ENCODE measurements at regions not wholly inside any gene's neighbourhood (a gene's known extent, or its start where the extent isn't known, plus 50 kb on each side); places are given as distances from the start of the nearest gene placed in this dataset.

DNA sequence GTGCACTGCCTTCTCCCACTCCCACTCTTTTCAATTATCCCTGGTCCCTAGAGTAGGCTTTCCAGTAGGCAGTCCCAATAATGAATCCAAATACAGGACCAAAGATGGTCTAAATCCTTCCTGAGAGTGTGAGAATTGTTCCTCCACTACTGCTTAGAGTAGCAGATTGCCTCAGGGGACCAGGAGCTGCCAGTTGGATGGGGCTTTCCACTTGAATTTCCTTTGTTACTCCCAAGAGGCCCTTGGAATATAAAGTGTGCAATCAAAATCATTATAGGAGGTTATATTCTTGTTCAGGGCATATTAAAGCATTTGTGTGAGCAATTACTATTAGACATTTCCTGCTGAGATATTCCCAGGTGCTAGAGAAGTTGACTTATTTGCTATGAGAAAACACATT, 156.6 kb upstream of the TLL1 start:
- in situ Hi-C loops (cut with MboI; ENCODE audit: low sequenced_read_pairs), result no loop called here

DNA sequence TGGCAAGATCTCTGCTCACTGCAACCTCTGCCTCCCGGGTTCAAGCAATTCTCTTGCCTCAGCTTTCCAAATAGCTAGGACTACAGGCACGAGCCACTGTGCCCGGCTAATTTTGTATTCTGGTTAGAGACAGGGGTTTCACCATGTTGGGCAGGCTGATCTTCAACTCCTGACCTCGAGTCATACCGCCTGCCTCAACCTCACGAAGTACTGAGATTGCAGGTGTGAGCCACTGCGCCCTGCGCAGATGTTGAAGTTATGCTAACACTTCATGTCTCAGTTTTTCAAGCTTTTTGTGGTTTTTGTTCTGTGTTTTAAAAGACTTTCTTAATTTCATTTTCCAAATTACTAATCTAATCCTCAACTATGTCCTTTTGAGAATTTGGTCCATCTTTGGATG, 154.4 kb upstream of the TLL1 start:
- in situ Hi-C loops (cut with MboI; ENCODE audit: low sequenced_read_pairs), result no loop called here

DNA sequence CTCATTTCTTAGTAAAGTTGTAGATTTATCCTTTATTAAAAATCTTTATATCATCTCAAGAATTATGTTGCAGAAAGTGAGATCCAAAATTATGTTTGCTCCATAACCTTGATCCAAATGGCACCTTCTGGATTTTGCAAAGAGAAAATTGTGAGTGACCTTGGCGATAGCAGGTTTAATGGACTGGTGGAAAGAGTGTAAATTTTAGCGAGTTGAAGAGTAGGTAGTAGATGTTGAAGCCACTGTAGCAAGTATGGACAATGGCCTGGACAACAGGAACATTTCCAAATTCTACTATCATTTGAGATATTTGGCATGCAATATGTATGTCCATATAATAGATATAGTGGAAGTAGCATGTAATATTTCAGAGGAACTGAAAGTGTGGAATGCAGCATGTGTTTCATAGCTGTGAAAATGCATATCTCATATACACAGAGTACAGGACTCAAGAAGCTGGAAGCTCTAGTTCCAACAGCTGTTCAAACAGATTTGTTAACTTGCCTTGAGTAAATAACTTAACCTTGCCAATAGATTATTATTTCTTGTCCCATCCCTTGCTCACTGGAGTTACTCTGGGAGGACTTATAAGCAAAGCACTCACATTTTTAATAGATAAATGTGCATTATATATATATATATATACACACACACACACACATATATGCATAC, 152.5 kb upstream of the TLL1 start:
- in situ Hi-C loops (cut with MboI; ENCODE audit: low sequenced_read_pairs), result no loop called here

DNA sequence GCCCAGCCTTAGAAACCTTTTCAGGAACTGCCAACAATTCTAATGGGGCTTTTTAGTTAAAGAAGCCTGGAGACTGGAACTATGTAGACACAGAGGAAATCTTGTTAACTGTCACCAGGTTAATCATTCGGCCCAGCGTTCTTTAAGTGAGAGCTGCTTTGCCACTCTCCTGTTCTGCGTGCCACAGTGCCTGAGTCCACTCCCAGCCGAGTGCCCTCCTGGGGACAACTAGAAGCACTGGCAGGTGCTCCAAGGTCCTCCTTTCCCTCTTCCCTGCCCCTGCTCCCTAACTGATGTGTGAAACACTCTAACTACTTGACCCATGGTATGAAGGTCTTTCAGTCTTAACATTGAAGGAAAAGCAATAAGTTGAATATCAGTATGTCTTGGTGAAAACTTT, 151.2 kb upstream of the TLL1 start:
- in situ Hi-C loops (cut with MboI; ENCODE audit: low sequenced_read_pairs), result no loop called here

DNA sequence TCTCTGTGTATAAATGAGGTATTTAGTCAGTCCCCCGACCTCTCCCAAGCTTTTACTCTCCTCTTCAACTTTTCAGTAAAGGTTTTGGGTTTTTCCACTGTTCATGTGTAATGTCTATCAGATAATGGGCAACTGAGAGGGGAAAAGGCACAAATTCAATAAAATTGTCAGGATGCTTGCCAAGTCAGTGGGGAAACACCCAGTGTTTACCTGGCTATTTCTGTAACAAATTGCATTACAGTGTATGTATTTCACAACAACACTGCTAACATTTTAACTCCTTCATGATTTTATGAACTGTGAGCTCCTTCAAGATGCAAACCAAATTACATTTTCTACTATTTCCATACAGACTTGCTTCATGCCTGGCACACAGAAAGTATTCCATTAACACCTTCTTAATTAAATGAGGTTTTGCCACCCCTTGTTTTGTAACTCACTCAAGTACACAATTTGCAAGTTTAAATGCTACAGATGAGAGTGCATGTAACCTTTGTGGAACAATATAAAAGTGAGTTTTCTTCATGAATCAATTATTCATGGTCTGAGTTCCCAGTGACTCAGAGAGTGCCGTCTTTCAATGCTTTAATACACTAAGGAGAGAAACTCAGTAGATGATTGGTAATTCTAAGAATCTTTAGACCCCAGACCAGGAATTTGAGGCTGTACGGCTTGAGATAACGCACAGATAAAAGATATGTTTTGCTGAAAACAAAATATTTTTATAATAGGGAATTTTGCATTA, 149.8 kb upstream of the TLL1 start:
- in situ Hi-C loops (cut with MboI; ENCODE audit: low sequenced_read_pairs), result no loop called here

DNA sequence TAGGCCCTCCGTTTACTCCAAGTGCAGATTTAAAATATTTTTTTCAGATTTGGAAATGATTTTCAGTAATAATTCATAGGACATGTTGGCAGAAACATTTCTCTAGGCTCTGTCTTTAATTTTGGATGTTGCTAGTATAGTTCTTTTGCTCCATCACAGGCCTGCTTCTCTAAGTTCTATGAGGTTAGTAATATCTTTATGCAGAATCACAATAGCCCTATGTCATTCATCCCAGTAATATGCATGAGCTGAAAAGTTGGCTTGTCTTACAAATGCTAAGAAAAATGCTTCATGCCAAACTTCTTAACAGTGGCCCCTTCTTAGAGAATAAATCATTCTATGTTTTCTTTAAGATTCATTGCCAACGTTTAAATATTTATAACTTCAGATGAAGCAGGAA, 148.3 kb upstream of the TLL1 start:
- in situ Hi-C loops (cut with MboI; ENCODE audit: low sequenced_read_pairs), result no loop called here

DNA sequence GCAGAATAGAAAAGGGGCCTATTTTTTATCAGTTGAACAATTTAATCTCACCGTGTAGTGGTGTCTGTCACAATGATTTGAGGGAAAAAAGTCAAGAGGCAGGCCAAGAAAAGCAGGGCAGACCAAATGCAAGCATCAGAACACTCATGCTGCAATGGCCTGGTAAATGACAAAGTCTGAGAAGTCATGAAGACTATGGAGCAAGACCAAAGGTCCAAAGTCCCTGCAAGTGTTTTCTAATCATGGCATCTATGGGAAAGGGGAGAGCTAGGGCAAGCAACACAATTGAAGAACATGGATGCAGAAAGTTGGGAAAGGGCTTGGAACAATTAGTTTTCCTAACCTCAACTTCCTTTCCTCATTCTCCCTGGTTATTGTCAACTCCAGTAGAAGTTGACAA, 147.7 kb upstream of the TLL1 start:
- in situ Hi-C loops (cut with MboI; ENCODE audit: low sequenced_read_pairs), result no loop called here

DNA sequence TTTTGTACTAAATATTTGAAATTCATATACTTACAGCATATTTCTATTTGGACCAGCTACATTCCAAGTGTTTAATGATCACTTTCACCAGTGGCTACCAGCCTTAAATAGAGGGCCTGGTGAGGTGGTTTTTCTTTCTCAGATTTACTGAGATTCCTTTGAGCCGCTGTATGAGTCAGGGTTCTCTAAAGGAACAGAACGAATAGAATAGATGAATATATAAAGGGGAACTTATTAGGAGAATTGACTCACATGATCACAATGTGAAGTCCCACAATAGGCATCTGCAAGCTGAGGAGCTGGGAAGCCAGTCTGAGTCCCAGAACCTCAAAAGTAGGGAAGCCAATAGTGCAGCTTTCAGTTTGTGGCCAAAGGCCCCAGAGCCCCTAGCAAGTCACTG, 146.2 kb upstream of the TLL1 start:
- in situ Hi-C loops (cut with MboI; ENCODE audit: low sequenced_read_pairs), result no loop called here

DNA sequence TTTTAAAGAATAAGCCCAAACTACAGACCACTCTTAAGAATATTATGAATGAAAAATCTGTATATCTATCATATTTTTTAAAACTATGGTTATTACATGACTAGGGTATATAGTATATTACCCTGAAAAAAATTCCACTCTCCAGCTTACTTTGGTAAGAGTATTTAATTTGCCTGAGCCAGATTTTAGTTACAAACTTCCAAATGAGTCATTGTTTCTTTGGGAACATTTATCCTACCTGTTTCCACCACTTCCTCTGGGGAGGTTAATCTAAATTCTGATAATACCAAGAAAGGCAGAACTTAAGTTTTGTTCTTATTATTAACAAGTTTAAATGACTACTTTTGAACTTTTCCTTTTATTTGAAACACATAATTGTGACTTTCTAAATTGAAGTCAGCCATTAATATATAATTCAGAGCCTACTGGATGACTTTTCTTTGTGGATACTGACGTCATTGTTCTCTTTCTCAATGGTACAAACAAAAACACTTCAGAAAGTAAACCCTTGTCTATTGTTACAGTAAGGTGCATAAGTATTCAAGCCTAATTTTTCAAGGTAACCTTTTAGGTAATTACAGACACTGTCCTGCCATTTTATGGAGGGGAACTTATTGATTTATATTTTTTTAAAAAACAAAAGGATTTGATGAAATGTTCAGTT, 135.6 kb upstream of the TLL1 start:
- in situ Hi-C loops (cut with MboI; ENCODE audit: low sequenced_read_pairs), result no loop called here

DNA sequence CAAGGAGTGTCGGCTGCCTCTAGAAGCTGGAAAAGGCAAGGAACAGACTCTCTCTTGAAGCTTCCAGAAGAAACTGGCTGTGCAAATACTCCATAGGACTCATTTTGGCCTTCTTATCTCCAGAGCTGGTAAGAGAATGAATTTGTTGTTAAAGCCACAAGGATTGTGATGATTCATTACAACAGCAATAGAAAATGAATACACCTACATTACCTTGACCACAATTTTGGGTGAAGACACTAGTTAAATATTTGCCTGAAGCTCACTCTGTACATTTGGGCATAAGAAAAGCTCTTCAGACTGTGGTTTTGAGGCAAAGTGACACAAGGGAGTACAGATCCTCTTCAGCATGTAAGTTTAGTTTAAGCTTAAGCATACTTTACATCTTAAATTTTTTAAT, 134.5 kb upstream of the TLL1 start:
- in situ Hi-C loops (cut with MboI; ENCODE audit: low sequenced_read_pairs), result no loop called here

DNA sequence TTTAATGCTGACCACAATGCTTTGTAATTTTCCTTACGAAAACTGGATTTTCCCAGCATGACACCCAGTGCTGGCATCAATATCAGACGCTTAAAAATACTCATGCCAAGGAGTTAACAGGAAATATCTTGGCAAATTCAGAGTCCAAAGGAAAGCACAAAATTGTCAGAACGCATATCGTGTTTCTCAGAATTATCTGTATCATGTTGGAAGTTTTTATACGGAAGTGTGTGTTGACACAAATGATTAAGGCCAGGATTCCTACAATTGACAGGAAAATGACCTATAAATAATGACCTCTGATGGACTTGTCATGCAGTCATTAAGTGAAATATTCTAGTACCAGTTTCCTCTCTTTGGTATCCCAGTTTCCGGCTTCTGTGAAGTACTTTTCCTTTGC, 132.1 kb upstream of the TLL1 start:
- in situ Hi-C loops (cut with MboI; ENCODE audit: low sequenced_read_pairs), result no loop called here

DNA sequence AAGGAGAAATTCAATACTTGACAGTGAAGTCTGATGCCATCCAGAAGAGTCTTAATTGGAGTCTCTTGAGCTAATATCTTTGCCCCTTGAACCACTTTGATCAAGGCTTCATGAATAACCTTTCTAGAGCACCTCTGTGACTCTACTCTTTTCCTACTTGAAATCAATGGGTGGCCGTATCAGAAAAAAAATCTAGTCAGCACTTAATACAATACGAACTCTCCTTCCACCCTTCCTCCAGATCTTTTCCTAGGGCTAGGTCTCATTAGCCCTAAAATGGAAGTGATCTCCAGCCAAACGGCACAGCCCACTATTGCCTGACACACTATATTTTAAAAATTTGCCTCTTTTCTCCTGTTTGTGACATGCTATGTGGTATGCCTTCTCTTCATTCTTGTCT, 129.6 kb upstream of the TLL1 start:
- in situ Hi-C loops (cut with MboI; ENCODE audit: low sequenced_read_pairs), result no loop called here

DNA sequence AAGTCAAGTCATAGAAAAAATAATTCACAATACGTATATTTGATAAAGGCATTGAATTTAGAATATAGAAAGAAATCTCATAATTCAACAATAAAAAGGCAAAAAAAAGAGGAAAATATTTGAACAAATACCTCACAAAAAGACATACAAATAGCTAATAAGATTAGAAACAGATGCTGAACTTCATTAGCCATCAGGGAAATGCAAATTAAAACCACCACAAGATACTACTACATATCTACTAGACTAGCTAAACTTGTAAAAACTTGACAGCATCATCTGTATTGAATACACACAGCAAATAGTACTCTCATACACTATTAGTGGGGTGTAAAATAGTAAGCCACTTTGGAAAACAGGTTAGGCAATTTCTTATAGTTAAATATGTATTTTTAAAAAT, 128.7 kb upstream of the TLL1 start:
- in situ Hi-C loops (cut with MboI; ENCODE audit: low sequenced_read_pairs), result no loop called here

DNA sequence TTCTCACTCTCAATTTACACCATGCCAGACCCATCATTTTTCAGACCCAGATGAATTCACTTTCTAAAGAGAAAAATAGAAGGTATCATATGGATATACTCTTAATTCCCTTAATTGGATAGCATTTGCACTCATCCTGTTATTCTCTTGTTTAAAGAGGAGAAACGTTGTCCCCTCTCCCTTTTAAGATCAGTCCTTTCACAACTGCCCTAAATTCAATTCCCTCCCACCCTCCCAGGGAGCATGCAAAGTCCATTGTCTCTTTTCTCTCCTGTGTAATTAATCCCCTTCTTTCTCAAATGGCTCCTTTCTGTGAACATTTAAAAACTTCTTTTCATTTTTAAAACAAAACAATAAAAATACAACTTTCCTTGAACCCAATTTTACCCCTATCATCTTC, 124.7 kb upstream of the TLL1 start:
- in situ Hi-C loops (cut with MboI; ENCODE audit: low sequenced_read_pairs), result no loop called here

DNA sequence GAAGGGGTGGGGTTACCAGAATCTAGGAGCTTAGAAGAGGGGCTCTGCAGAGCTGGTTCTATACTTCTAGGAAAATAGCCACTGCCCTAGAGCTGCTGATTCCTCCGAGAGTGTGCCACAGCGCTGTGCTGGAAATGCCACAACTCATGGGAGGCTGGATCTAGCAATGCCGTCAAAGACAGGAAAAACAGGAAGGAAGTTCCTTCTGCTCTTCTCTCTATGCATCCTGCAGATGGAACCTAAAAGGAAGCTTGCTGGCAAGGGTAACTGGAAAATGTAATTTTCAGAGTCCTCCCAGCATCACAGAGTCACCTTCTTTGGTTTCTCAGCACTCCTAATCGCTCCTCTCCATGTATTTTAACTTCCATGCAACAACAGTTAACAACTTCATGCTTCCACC, 121.2 kb upstream of the TLL1 start:
- in situ Hi-C loops (cut with MboI; ENCODE audit: low sequenced_read_pairs), result no loop called here

DNA sequence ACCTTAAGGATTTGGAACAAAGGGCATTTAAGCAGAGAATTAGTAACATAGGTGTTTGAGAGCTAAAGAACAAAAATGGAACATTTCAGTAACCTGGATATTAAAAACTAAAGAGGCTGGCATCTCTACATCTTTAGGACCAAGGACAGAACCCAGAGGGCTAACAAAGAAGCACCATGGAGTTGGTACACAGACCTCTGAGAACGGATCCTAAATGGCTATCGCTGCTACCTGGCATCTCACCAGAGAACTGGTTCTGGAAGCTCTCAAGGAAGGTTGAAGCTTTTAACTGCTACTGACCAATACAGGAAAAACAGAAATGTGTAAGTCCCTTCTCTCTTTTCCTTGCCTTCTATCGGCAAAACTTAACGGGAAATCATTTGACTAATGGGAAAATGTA, 118.4 kb upstream of the TLL1 start:
- in situ Hi-C loops (cut with MboI; ENCODE audit: low sequenced_read_pairs), result no loop called here

DNA sequence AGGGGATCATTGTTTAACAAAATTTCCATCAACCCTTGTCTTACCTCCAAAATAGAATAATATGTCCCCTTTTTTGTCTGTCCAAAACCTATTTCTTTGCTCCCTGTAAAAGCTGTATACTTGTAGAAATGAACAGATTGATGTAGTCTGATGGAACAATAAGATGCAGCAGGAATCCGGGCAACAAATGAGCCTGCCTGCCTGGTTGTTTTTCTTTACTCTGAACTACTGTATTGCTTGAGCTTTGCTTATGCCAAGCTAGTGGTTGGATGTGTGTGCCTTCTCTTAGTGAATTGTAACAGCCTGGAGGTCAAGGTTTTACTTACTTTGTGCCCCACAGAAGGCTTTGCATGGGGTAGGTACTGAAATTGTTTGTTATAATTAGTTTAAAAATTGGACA, 116.2 kb upstream of the TLL1 start:
- in situ Hi-C loops (cut with MboI; ENCODE audit: low sequenced_read_pairs), result no loop called here

DNA sequence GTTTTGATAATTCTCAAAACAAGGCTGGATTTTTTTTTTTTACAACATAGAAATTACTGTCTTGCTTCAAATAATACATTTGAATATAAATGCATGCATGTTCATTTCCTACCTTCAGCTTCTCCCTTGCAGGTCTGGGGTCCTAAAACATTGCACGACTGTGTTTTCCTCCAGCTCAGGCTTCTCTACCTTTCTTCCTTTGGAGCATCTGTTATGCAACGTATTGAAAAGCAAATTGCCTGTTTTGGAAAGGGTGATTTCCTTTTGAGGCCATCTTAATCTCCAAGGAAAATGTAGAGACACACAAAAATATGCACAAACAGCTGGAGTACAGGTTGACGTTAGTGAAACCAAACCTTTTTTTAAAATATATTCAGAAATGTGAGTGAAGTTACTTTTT, 115.6 kb upstream of the TLL1 start:
- in situ Hi-C loops (cut with MboI; ENCODE audit: low sequenced_read_pairs), result no loop called here

DNA sequence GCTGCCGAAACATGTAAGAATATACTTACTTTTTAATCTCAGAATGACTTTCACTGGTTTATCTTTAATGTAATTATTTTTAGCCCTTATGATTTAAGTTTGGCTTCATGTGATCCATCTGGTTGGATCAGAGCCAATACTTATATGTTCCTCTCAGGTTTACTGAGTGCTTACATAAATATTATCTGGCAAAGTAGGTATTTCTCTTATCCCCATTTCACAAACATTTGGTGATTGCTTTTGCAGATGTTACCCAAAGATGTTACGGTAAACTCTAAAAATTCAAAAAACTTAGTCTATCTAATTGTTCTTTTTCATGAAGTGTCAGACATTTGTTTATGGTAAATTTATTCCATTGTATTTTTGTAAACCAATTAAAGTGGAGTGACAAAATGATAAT, 115.0 kb upstream of the TLL1 start:
- in situ Hi-C loops (cut with MboI; ENCODE audit: low sequenced_read_pairs), result no loop called here

DNA sequence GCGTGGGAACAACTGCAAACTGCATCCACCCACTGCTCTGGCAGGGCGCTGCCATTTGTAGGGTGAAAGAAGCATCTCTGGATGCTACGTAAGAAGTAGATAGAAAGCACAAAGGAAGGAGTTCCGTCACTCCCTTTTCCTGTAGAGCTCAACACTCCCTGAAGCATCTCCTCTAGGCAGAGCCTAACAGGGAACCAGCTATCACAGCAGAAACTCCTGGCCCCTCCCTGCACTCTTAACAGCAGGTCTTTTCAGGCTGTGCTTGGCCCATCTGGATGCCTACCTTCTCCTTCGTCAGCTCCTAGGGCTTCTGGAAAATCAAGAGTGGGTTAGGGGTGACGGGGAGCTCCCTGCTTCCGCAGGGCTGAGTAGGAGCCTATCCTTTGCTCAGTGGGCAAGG, 112.9 kb upstream of the TLL1 start:
- in situ Hi-C loops (cut with MboI; ENCODE audit: low sequenced_read_pairs), result no loop called here

DNA sequence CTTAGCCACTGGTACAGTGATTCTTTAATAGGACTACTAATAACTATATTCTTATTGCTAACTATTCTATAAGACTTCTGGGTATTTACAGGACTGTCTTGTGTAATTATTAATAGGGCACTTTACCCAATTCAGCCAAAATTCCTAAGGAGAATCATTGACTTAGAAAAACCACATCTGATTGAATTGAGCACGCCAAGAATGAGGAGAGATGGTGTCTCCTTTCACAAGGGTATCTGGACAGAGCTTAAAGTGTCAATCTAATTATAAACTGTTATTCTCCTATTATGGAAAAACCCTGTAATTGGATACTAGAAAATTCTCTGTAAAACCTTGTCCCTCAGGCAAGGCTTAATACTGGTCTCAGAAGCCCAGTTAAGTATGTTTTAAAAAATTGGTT, 111.1 kb upstream of the TLL1 start:
- in situ Hi-C loops (cut with MboI; ENCODE audit: low sequenced_read_pairs), result no loop called here

DNA sequence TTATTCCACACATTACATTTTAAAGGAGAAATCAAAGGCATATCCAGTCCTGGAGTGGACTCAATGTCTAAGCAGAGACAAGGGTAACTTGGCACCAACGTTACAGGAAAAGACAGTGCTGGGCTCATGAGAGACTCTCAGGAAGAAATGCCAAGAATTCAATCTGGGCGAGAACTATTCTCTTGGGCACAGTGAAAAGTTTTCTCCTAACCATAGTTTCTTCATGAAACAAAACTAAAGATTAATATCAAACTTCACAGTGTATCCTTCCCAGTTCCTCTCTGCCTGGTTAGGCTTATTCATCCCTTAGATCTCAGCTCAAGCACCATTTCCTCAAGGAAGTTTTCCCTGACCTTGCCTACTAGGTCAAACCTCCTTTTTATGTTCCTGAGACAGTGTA, 109.4 kb upstream of the TLL1 start:
- in situ Hi-C loops (cut with MboI; ENCODE audit: low sequenced_read_pairs), result no loop called here
